ENCODE measurements at regions not wholly inside any gene's neighbourhood (a gene's known extent, or its start where the extent isn't known, plus 50 kb on each side); places are given as distances from the start of the nearest gene placed in this dataset.

DNA sequence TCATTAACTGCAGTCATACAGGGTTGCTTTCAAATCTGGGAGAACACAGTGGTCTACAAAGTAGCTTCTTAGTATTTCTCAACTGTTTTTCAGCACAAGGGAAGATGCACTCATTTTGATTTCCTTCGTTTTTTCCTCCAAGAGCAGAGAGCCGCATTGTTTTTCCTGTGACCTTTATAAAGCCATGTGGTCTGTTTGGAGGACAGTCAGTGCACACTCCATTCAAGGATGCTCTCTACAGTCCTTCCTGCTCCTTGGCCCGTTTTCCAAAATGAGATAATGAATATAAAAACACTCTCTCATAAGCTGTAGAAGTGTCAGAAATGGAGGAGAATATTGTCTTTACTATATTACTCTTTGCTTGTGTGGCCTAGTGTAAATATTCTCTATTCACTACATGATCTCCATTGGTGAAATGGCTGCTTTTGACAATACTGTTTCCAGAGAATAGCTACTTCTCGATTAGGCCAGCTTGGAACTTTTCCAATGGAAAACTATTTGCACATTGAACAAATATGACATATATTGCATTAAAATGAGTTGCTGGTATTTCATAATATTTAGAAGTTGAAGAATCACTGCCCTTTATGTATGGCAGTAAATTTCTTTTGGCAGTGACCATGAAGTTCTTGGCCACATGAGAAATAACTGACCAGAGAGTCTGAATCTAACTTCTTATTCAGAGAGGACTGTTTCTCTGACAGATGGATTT is 393.1 kb upstream of the RGS6 start:
- TF ChIP-seq EGR1 (conservative IDR thresholded peaks at IDR 0.05), result no peak
- no peak for TF ChIP-seq FOXP1 (CRISPR knock-in tag; IDR thresholded peaks at IDR 0.05)
- TF ChIP-seq SMAD4 (CRISPR knock-in tag; conservative IDR thresholded peaks at IDR 0.05), result no peak
- no peak for TF ChIP-seq CTCF (IDR thresholded peaks at IDR 0.05 in 2 of 3, conservative IDR thresholded peaks at IDR 0.05 in 1 of 3; ENCODE audit: insufficient read depth in 2 of 3, low read depth in 1 of 3, low read length in 3 of 3)
- TF ChIP-seq, protein P1, sequence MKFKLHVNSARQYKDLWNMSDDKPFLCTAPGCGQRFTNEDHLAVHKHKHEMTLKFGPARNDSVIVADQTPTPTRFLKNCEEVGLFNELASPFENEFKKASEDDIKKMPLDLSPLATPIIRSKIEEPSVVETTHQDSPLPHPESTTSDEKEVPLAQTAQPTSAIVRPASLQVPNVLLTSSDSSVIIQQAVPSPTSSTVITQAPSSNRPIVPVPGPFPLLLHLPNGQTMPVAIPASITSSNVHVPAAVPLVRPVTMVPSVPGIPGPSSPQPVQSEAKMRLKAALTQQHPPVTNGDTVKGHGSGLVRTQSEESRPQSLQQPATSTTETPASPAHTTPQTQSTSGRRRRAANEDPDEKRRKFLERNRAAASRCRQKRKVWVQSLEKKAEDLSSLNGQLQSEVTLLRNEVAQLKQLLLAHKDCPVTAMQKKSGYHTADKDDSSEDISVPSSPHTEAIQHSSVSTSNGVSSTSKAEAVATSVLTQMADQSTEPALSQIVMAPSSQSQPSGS (CRISPR knock-in tag; IDR thresholded peaks at IDR 0.05), result no peak
- TF ChIP-seq MCM7 (IDR thresholded peaks at IDR 0.05), result no peak
- no peak for TF ChIP-seq FIP1L1 (IDR thresholded peaks at IDR 0.05; ENCODE audit: low read depth, low read length, poor library complexity, severe bottlenecking)
- TF ChIP-seq EP300 (IDR thresholded peaks at IDR 0.05; ENCODE audit: low read length), result no peak
- TF ChIP-seq YY1 (IDR thresholded peaks at IDR 0.05; ENCODE audit: borderline replicate concordance in 1 of 3, control insufficient read depth in 1 of 3, extremely low read depth in 1 of 3, insufficient read depth in 3 of 3, insufficient read length in 1 of 3, insufficient replicate concordance in 2 of 3, low read depth in 1 of 3, low read length in 2 of 3), result no peak
- no peak for TF ChIP-seq HCFC1 (IDR thresholded peaks at IDR 0.05; ENCODE audit: low read depth, low read length)
- no peak for TF ChIP-seq ZNF644 (tag; IDR thresholded peaks at IDR 0.05; ENCODE audit: low read depth)

Measured in K562 (cell line).